ENCODE measurements at regions not wholly inside any gene's neighbourhood (a gene's known extent, or its start where the extent isn't known, plus 50 kb on each side); places are given as distances from the start of the nearest gene placed in this dataset.

GRCh38 chr5:168172760-168173223, 118.7 kb upstream of the WWC1 start:
- TF ChIP-seq, protein P1, sequence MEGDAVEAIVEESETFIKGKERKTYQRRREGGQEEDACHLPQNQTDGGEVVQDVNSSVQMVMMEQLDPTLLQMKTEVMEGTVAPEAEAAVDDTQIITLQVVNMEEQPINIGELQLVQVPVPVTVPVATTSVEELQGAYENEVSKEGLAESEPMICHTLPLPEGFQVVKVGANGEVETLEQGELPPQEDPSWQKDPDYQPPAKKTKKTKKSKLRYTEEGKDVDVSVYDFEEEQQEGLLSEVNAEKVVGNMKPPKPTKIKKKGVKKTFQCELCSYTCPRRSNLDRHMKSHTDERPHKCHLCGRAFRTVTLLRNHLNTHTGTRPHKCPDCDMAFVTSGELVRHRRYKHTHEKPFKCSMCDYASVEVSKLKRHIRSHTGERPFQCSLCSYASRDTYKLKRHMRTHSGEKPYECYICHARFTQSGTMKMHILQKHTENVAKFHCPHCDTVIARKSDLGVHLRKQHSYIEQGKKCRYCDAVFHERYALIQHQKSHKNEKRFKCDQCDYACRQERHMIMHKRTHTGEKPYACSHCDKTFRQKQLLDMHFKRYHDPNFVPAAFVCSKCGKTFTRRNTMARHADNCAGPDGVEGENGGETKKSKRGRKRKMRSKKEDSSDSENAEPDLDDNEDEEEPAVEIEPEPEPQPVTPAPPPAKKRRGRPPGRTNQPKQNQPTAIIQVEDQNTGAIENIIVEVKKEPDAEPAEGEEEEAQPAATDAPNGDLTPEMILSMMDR (conservative IDR thresholded peaks at IDR 0.05; ENCODE audit: low read length), result no peak
- no peak for TF ChIP-seq EZH2phosphoT487 (IDR thresholded peaks at IDR 0.05; ENCODE audit: borderline replicate concordance, low read depth, low read length)
